ENCODE measurements at regions not wholly inside any gene's neighbourhood (a gene's known extent, or its start where the extent isn't known, plus 50 kb on each side); places are given as distances from the start of the nearest gene placed in this dataset.

- Histone ChIP-seq H3K4me2 (ENCODE audit: low read length) (no peak overlapping the region), H2AFZ (ENCODE audit: low read length) (no peak overlapping the region), H3K4me3 (ENCODE audit: low read depth, low read length, poor library complexity, severe bottlenecking) (no peak overlapping the region), H3K4me1 (ENCODE audit: insufficient read depth, low read length, poor library complexity, severe bottlenecking) (no peaks in the 10 kb centered on the region), H3K27ac (ENCODE audit: low read depth, low read length, poor library complexity, severe bottlenecking) (no peak overlapping the region), H3K9me3 (ENCODE audit: low read length) (no peaks in the 10 kb centered on the region), H3K9me2 (ENCODE audit: insufficient read depth, low read length) (no peaks in the 10 kb centered on the region), H3K79me2 (ENCODE audit: insufficient read depth, low read depth, low read length) (no peaks in the 10 kb centered on the region), H4K20me1 (ENCODE audit: insufficient read depth, low read length) (no peaks in the 10 kb centered on the region), H3K36me3 (ENCODE audit: insufficient read depth, low read length) (no peaks in the 10 kb centered on the region)
- intact Hi-C loops (cut with micrococcal nuclease; ENCODE audit: unreplicated experiment), result no loop called here
- no peak for DNase-seq (ENCODE audit: low spot score)
- ChIA-PET CTCF (ENCODE audit: unreplicated experiment) (no interaction called here), POLR2A (interaction anchor here (0.9 kb wide), 1 partner anchor 71 kb away, joined by 4 read pairs; no protein-coding TSS in a partner anchor)
- TF ChIP-seq EZH2phosphoT487 (IDR thresholded peaks at IDR 0.05; ENCODE audit: borderline replicate concordance, low read depth, low read length), result no peak
- TF ChIP-seq, protein P1, sequence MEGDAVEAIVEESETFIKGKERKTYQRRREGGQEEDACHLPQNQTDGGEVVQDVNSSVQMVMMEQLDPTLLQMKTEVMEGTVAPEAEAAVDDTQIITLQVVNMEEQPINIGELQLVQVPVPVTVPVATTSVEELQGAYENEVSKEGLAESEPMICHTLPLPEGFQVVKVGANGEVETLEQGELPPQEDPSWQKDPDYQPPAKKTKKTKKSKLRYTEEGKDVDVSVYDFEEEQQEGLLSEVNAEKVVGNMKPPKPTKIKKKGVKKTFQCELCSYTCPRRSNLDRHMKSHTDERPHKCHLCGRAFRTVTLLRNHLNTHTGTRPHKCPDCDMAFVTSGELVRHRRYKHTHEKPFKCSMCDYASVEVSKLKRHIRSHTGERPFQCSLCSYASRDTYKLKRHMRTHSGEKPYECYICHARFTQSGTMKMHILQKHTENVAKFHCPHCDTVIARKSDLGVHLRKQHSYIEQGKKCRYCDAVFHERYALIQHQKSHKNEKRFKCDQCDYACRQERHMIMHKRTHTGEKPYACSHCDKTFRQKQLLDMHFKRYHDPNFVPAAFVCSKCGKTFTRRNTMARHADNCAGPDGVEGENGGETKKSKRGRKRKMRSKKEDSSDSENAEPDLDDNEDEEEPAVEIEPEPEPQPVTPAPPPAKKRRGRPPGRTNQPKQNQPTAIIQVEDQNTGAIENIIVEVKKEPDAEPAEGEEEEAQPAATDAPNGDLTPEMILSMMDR (conservative IDR thresholded peaks at IDR 0.05; ENCODE audit: low read length), result no peak
- no TSS peak for BruUV-seq (replicated peaks)
These were observed 153.4 kb upstream of the CTNNA2 start for GRCh38 chr2:79359419-79359818.

DNA sequence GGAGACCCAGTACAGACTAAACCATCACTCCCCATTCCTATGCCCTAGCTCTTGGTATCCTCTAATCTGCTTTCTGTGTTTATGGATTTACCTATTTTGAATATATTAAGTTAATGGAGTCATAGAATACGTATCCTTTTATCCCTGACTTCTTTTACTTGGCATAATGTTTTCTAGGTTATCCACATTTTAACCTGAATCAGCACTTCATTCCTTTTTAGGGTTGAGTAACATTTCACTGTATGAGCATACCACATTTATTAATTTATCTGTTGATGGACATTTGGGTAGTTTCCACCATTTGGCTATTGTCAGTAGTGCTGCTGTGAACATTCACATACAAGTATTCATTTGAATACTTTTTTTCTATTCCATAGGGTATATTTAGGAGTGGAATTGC is 157.3 kb upstream of the CTNNA2 start:
- no peak for TF ChIP-seq EZH2phosphoT487 (IDR thresholded peaks at IDR 0.05; ENCODE audit: borderline replicate concordance, low read depth, low read length)
- TF ChIP-seq, protein P1 (conservative IDR thresholded peaks at IDR 0.05; ENCODE audit: low read length), result no peak
- ChIA-PET CTCF (ENCODE audit: unreplicated experiment) (no interaction called here), POLR2A (no interaction called here)
- no peak overlapping the region for H3K4me2 ChIP-seq (ENCODE audit: low read length)
- no peaks in the 10 kb centered on the region for H3K9me2 ChIP-seq (ENCODE audit: insufficient read depth, low read length)
- no peak for DNase-seq (ENCODE audit: low spot score)
- no peak overlapping the region for H2AFZ ChIP-seq (ENCODE audit: low read length)
- no peaks in the 10 kb centered on the region for H3K4me1 ChIP-seq (ENCODE audit: insufficient read depth, low read length, poor library complexity, severe bottlenecking)
- H3K36me3 ChIP-seq (ENCODE audit: insufficient read depth, low read length), result no peaks in the 10 kb centered on the region
- H3K27ac ChIP-seq (ENCODE audit: low read depth, low read length, poor library complexity, severe bottlenecking), result no peak overlapping the region
- BruUV-seq (replicated peaks), result no TSS peak
- no peaks in the 10 kb centered on the region for H3K9me3 ChIP-seq (ENCODE audit: low read length)
- H3K4me3 ChIP-seq (ENCODE audit: low read depth, low read length, poor library complexity, severe bottlenecking), result no peak overlapping the region
- no peaks in the 10 kb centered on the region for H4K20me1 ChIP-seq (ENCODE audit: insufficient read depth, low read length)
- H3K79me2 ChIP-seq (ENCODE audit: insufficient read depth, low read depth, low read length), result no peaks in the 10 kb centered on the region
- intact Hi-C loops (cut with micrococcal nuclease; ENCODE audit: unreplicated experiment), result no loop called here

- no peak for TF ChIP-seq EZH2phosphoT487 (IDR thresholded peaks at IDR 0.05; ENCODE audit: borderline replicate concordance, low read depth, low read length)
- TF ChIP-seq, protein P1 (conservative IDR thresholded peaks at IDR 0.05; ENCODE audit: low read length), result no peak
- ChIA-PET POLR2A (no interaction called here), CTCF (ENCODE audit: unreplicated experiment) (no interaction called here)
- no peak for DNase-seq (ENCODE audit: low spot score)
- H2AFZ ChIP-seq (ENCODE audit: low read length), result no peak overlapping the region
- no TSS peak for BruUV-seq (replicated peaks)
- H3K4me1 ChIP-seq (ENCODE audit: insufficient read depth, low read length, poor library complexity, severe bottlenecking), result no peaks in the 10 kb centered on the region
- no peaks in the 10 kb centered on the region for H3K9me2 ChIP-seq (ENCODE audit: insufficient read depth, low read length)
- H3K79me2 ChIP-seq (ENCODE audit: insufficient read depth, low read depth, low read length), result no peaks in the 10 kb centered on the region
- intact Hi-C loops (cut with micrococcal nuclease; ENCODE audit: unreplicated experiment), result no loop called here
- H3K9me3 ChIP-seq (ENCODE audit: low read length), result no peaks in the 10 kb centered on the region
- no peak overlapping the region for H3K4me2 ChIP-seq (ENCODE audit: low read length)
- no peak overlapping the region for H3K27ac ChIP-seq (ENCODE audit: low read depth, low read length, poor library complexity, severe bottlenecking)
- H3K36me3 ChIP-seq (ENCODE audit: insufficient read depth, low read length), result no peaks in the 10 kb centered on the region
- no peak overlapping the region for H3K4me3 ChIP-seq (ENCODE audit: low read depth, low read length, poor library complexity, severe bottlenecking)
- H4K20me1 ChIP-seq (ENCODE audit: insufficient read depth, low read length), result no peaks in the 10 kb centered on the region
These were observed 167.9 kb upstream of the REG3A start for GRCh38 chr2:79327460-79327859.

All from OCI-LY7 (cell line).